HL-60 (cell line): ENCODE measurements at regions not wholly inside any gene's neighbourhood (a gene's known extent, or its start where the extent isn't known, plus 50 kb on each side); places are given as distances from the start of the nearest gene placed in this dataset.
A peak's percentile ranks its signal among the peaks of the same experiment; 100 is the strongest.
"Not testable (repeated sequence)": the region's sequence is repeated elsewhere in the genome, so short reads cannot be mapped to it uniquely, and the experiment has no call there.

Experiments used
- DNase-seq, 2 experiments: peaks; one replicate each; pipeline ENCODE4 v3.0.0-alpha.2; 2010 to 2020; ENCODE audit warnings: low read depth in 1 of 2, low spot score in 1 of 2
- H3K27ac ChIP-seq: fragments of 250-450 bp; sonication (Bioruptor Pico); replicated peaks from 2 replicates; pipeline ENCODE4 v1.5.1; 2020; ENCODE audit warnings: mild to moderate bottlenecking, moderate library complexity
- H3K27me3 ChIP-seq: fragments of 250-450 bp; sonication (Bioruptor Pico); 2 replicates; pipeline ENCODE4 v1.5.1; 2021; ENCODE audit warnings: mild to moderate bottlenecking, moderate library complexity; ENCODE audit not compliant: insufficient read depth, poor library complexity, severe bottlenecking
- H3K4me3 ChIP-seq: replicated peaks from 2 replicates; pipeline ENCODE4 v1.5.1; 2011; ENCODE audit warnings: mild to moderate bottlenecking, control low read depth, low read length; ENCODE audit not compliant: insufficient read depth
- GABPA ChIP-seq: IDR thresholded peaks from 2 replicates; pipeline ENCODE4 v1.6.1; 2012; ENCODE audit warnings: low read depth
- POLR2AphosphoS5 ChIP-seq: IDR thresholded peaks from 2 replicates; pipeline ENCODE4 v1.6.1; 2012; ENCODE audit warnings: low read depth
- SPI1 ChIP-seq: IDR thresholded peaks from 2 replicates; pipeline ENCODE4 v1.6.1; 2012; ENCODE audit warnings: low read depth, mild to moderate bottlenecking, borderline replicate concordance

DNA sequence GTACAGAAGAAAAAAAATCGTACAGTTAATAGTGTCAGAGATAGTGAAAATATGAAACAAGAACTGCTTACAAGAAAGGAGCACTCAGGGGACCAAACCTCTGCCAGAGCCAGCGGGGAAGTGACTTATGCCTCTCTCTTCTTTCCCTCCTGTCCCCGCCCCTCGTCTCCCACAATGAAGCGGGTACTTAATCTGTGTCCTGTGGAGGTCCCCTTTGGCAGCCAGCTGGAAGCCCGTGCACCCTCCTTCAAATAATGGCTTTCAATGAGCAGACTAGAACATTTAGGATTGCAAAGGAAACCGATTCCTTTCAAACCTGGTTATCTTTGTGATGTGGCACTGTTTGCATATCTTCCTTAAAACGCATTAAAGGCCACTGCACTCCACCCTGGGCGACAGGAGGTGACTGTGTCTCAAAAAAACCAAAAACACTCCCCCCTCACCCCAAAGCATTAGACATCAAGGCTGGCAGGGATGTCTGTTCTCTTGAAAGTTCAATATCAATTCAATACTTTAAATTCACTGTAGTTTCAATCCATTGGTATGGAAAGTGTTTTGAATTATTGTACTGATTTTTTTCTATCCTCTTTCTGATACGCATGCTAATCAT, 51.7 kb downstream of the PPIAL4C start:
- peak overlapping the region; percentile 99 for H3K27ac ChIP-seq
- DNase-seq, result peak in 1 of 2 experiments; percentile 21
- not testable (repeated sequence) for H3K4me3 ChIP-seq, H3K27me3 ChIP-seq

GRCh38 chr1:149636286-149637122, 52.9 kb downstream of the PPIAL4C start:
- H3K27me3 ChIP-seq, result not testable (repeated sequence)
- Histone ChIP-seq H3K4me3 (peak overlapping the region; percentile 39), H3K27ac (peak overlapping the region; percentile 99)
- TF ChIP-seq SPI1 (peak; percentile 62; the same call in 1 of the 2 replicates), POLR2AphosphoS5 (peak; percentile 99), GABPA (peak; percentile 65)
- peak; percentile 69 to 96 for DNase-seq

- H3K27ac ChIP-seq, result peak overlapping the region; percentile 79
- not testable (repeated sequence) for H3K4me3 ChIP-seq, DNase-seq, H3K27me3 ChIP-seq
Observed at GRCh38 chr1:149638481-149638880, 54.8 kb downstream of the PPIAL4C start.

DNA sequence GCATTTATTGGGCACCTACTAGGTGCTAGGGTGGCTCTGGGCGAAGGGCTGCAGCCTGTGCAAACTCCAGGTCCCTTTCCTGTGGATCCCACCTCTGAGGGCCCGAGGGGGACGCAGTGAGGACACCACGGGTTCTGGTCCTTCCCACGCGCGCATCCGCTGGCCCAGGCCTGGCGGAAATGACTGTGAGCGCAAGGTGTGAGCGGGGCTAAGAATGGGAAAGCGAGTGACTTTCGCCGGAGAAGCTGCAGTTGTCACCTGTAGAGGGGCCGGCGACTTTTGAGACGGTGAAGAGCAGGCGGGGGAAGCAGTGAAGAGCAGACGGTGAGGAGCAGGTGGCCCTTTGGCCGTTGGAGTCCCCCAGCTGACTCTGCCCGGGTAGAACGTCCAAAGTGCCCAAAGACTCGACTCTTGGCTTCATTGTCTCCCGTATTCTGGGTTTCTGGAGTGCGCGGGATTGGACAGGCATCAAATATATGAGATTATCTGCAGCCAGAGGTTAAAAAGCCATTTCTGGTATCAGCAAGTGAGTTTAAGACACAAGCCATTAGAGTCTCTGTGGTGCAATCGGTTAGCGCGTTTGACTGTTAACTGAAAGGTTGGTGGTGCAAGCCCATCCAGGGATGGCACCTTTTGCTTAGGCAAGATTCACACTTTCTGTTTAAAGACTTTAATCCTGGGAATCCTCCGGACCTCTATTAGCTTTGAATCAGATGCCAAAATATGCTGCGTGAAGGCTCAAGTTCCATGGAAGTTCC, 55.4 kb downstream of the PPIAL4C start:
- H3K27ac ChIP-seq, result peak overlapping the region; percentile 79
- not testable (repeated sequence) for H3K4me3 ChIP-seq, H3K27me3 ChIP-seq
- DNase-seq, result peak in 1 of 2 experiments; percentile 76

- not testable (repeated sequence) for H3K4me3 ChIP-seq, DNase-seq, H3K27me3 ChIP-seq
- peak overlapping the region; percentile 35 for H3K27ac ChIP-seq
Observed at GRCh38 chr1:149641179-149641578, 57.5 kb downstream of the PPIAL4C start.

- DNase-seq, H3K27ac ChIP-seq, H3K27me3 ChIP-seq, H3K4me3 ChIP-seq: not testable (repeated sequence)
Observed at GRCh38 chr1:149644818-149645217, 61.2 kb downstream of the PPIAL4C start.

DNA sequence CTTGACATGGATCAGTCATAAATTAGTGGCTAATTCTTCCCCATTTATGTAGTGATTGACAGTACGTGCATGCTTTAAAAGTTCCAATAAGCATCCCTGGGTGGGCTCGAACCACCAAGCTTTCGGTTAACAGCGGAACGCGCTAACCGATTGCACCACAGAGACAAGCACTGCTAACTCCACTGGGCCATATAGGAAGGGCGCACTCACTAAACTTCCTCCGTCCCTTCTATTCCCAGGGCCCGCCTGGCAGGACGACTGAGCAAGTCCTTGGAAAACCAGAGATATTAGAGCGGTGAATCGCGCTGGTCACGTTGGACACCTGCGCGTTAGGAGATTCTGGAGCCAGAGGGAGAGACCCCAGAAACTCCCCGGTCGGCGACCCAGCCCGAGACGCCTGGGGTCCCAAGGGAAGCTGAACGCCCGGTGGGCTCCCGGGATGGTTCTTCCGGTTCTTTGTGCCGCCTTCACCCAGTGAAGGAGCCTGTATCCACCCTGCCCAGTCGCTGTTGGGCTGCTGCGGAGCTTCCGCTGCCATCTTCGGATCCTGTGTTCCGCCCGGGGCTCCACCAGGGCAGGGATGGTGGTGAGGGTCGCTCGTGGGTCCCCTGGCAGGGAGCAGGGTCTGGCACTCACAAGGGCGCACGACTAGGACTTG, 62.8 kb downstream of the PPIAL4C start:
- not testable (repeated sequence) for DNase-seq, H3K4me3 ChIP-seq, H3K27ac ChIP-seq, H3K27me3 ChIP-seq

DNA sequence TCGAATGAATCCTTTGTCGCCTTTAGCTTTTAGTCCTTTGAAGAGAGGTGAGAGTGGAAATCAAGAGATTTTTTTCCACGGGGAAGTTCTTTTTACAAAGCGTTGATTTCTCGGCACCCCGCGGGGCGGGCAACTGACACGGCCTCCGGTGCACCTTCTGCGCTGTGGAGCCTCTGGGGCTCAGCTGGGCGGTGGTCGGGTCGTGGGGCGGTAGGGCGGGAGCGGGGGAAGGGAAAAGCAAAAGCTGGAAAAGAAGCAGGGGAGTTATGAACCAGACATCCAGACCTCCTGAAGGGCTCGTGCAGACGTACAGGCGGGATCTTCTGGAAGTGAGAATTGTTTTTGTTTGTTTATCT, 63.3 kb downstream of the PPIAL4C start:
- not testable (repeated sequence) for DNase-seq, H3K27me3 ChIP-seq, H3K27ac ChIP-seq, H3K4me3 ChIP-seq

DNA sequence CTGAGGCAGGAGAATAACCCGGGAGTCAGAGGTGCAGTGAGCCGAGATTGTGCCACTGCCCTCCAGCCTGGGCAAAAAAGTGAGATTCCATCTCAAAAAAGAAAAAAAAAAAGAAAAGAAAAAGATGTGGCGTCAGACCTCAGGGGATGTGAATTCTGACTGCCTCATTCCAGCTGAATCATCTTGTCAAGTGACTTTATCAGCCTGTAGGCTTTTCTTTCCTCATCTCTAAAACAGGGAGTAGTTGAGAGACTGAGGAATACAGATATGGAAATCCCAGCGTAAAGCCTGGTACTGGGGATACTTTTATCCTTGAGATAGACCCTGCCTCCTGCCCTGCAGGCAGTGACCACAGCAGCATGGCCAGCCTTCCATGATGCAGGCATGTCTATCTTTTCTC, 74.1 kb downstream of the PPIAL4C start:
- not testable (repeated sequence) for H3K4me3 ChIP-seq, DNase-seq, H3K27me3 ChIP-seq

GRCh38 chr1:149658175-149658574, 74.5 kb downstream of the PPIAL4C start:
- DNase-seq, H3K27ac ChIP-seq: not testable (repeated sequence)

More for the DNA sequence above, 74.1 kb downstream of the PPIAL4C start:
- not testable (repeated sequence) for H3K27ac ChIP-seq

GRCh38 chr1:149664624-149665023, 81.0 kb downstream of the PPIAL4C start:
- not testable (repeated sequence) for H3K27ac ChIP-seq, H3K4me3 ChIP-seq, H3K27me3 ChIP-seq, DNase-seq

More at GRCh38 chr1:149658175-149658574, 74.5 kb downstream of the PPIAL4C start:
- not testable (repeated sequence) for H3K4me3 ChIP-seq, H3K27me3 ChIP-seq

DNA sequence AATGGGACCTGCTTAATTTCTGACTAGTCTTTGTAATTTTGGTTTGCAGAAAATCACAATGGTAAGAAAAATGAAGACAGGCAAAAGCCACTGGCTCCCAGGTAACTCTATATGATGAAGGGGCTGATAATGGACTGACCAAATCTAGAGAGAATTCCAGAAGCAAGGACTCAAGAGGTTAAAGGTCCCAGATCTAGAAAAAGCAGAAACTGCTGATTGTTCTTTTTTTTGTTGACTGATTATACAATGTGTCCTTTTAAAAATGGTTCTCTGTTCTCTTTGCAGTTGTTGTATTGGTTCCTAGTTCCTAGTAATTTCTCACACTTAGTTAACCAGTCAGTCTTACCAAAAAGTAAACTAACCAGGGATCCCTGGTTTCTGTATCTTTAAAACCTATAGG, 81.4 kb downstream of the PPIAL4C start:
- not testable (repeated sequence) for H3K27me3 ChIP-seq, H3K27ac ChIP-seq, DNase-seq, H3K4me3 ChIP-seq

DNA sequence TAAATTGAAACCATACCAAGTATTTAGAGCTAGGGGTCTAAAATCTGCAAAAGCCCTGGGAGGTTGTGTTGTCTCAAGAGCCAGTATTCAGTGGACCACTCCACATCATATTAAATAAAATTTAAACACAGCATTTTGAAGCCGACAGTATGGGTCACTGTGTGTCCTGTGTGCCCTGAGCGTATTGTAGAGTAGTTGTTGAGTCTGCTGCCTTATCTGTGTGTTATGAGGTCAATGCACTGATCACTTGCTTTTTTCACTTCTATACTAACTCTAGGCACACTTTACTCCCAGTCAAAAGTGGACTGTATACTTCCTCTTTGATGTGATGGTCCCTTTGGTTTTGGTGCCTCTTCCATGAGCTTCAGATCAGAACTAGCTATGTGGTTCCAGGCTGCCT, 81.9 kb downstream of the PPIAL4C start:
- H3K27ac ChIP-seq, H3K27me3 ChIP-seq, DNase-seq, H3K4me3 ChIP-seq: not testable (repeated sequence)
